WERI-Rb-1 (cell line): ENCODE measurements at regions not wholly inside any gene's neighbourhood (a gene's known extent, or its start where the extent isn't known, plus 50 kb on each side); places are given as distances from the start of the nearest gene placed in this dataset.

Experiments
- DNase-seq: peaks from one replicate; pipeline ENCODE4 v3.0.0-alpha.2; 2020
- H3K27ac ChIP-seq: fragments of 250-450 bp; sonication (Bioruptor Pico); 2 replicates; pipeline ENCODE4 v1.5.1; 2020; ENCODE audit warnings: mild to moderate bottlenecking, moderate library complexity
- H3K27me3 ChIP-seq: fragments of 250-450 bp; sonication (Bioruptor Pico); 2 replicates; pipeline ENCODE4 v1.5.1; 2021; ENCODE audit warnings: mild to moderate bottlenecking, low read depth, moderate library complexity; ENCODE audit not compliant: insufficient read depth, severe bottlenecking
- H3K36me3 ChIP-seq: fragments of 250-450 bp; sonication (Bioruptor Pico); 2 replicates; pipeline ENCODE4 v1.5.1; 2020; ENCODE audit warnings: mild to moderate bottlenecking, moderate library complexity
- H3K4me3 ChIP-seq: 2 replicates; pipeline ENCODE4 v1.5.1; 2011; ENCODE audit warnings: low read depth, mild to moderate bottlenecking, control low read depth, low read length
- H3K9me3 ChIP-seq: fragments of 250-450 bp; sonication (Bioruptor Pico); 2 replicates; pipeline ENCODE4 v1.5.1; 2021; ENCODE audit warnings: mild to moderate bottlenecking, moderate library complexity; ENCODE audit not compliant: severe bottlenecking
- TF ChIP-seq, protein P1 (sequence below): IDR thresholded peaks from 2 replicates; pipeline ENCODE4 v1.5.1; 2011; ENCODE audit warnings: low read depth, mild to moderate bottlenecking, control low read depth, inconsistent platforms, low read length

DNA sequence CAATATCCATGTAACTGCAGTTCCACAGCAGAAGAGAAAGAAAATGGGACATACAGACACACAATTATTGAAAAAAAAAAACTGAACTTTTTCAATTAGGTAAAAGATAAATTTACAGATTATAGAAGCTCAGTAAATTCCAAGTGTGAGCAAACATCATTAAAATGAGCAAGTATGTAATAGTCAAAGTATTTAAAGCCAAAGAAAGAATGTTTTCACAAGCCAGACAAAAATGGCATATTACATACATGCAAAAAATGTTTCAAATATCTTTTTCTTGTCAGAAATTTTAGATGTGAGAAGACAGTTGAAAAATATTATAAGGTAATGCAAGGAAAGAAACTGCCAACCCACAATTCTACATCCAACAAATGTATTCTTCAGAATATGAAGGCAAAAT is 150.2 kb upstream of the AKR1E2 start:
- TF ChIP-seq, protein P1, sequence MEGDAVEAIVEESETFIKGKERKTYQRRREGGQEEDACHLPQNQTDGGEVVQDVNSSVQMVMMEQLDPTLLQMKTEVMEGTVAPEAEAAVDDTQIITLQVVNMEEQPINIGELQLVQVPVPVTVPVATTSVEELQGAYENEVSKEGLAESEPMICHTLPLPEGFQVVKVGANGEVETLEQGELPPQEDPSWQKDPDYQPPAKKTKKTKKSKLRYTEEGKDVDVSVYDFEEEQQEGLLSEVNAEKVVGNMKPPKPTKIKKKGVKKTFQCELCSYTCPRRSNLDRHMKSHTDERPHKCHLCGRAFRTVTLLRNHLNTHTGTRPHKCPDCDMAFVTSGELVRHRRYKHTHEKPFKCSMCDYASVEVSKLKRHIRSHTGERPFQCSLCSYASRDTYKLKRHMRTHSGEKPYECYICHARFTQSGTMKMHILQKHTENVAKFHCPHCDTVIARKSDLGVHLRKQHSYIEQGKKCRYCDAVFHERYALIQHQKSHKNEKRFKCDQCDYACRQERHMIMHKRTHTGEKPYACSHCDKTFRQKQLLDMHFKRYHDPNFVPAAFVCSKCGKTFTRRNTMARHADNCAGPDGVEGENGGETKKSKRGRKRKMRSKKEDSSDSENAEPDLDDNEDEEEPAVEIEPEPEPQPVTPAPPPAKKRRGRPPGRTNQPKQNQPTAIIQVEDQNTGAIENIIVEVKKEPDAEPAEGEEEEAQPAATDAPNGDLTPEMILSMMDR: no peak
- no peaks in the 10 kb centered on the region for H3K27me3 ChIP-seq
- no peak for DNase-seq
- no peaks in the 10 kb centered on the region for H3K9me3 ChIP-seq
- no peak overlapping the region for H3K4me3 ChIP-seq
- H3K27ac ChIP-seq: no peak overlapping the region
- H3K36me3 ChIP-seq: no peaks in the 10 kb centered on the region

DNA sequence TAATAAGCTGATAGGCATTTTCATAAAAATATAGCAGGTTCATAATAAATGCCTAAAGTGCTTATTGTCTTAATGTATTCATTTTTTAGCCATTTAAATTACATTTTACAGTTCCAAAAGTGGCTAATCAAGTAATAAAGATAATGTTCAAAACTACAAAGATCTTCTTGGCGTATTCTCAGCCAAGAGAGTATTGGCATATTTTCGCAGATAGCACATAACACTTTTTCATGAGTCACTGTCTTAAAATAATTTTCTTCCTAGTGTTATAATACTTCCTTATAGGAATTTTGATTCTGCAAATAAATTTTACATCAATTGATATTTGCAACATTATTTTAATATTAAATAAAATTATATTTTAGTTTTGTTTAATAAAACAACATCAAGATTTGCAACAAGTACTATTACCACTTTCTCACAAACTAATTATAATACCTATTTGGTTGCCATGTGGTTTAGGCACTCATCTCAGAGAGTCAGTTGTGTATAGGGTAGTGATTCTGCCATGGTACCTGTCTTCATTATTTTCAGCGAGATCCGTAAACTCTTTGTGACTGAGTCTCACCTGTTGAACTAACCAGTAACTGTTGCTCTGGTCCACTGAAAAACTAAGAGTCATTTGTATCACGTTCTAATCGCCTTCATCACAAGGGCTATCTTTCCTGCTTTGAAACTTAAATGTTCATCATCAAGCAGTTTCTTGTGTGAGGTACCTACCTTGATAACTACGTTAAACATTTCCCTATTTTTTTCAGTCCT is 152.5 kb upstream of the AKR1E2 start:
- Histone ChIP-seq H3K9me3 (no peaks in the 10 kb centered on the region), H3K27ac (no peak overlapping the region), H3K4me3 (no peak overlapping the region), H3K36me3 (no peaks in the 10 kb centered on the region), H3K27me3 (no peaks in the 10 kb centered on the region)
- DNase-seq: no peak
- TF ChIP-seq, protein P1: no peak

DNA sequence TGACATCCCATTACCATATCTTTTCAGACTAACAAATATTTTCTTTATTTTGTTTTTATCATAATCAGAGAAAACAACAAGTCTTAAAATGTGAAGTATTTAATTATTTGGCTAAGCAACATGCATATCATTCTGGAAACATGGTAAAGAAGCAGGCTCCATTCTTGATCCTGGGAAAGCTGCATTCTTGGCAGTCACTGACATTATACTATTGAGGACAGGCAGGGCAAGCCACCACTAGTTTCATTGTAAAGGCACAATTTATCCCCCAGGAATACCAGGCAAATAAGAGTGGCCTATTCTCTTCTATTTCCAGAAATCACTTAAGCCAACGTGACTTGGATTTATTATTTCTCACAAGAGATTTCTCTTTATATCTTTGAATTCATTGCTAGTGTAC is 153.8 kb upstream of the AKR1E2 start:
- TF ChIP-seq, protein P1: no peak
- no peak overlapping the region for H3K4me3 ChIP-seq
- DNase-seq: no peak
- H3K36me3 ChIP-seq: no peaks in the 10 kb centered on the region
- no peaks in the 10 kb centered on the region for H3K9me3 ChIP-seq
- no peak overlapping the region for H3K27ac ChIP-seq
- H3K27me3 ChIP-seq: no peaks in the 10 kb centered on the region

DNA sequence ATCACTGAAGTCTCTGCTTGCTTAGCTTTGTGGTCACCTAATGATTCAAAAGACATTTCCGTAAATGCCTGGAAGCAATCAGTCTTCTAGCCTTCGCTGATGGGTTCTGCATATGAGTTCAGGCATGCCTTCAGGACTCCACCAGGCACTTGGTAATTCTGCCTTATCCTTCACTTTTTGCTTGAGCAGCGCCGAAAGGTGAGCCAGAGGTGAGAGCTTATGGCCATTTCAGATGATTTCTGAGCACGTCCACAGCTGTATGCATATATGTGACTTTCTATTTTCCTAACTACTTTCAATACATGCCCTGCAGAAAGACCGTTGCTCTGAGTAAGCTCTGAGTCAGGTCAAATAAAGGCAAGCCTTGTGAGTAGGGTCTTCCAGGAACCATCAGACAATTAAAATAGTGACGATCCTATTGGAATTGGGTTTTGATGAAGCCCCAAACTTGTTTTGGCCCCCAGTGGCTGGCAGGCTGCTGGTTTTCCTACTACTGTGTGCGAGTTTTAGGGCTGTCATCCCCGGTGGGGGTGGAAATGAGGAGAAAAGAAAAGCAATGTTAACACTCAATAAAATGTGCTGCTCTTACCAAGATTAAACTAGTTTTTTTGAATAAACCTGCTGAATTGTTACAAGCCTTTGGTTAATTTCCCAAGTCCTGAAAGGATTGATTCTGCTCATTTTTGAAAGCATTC is 154.4 kb upstream of the AKR1E2 start:
- no peak for DNase-seq
- Histone ChIP-seq H3K27ac (no peak overlapping the region), H3K27me3 (no peaks in the 10 kb centered on the region), H3K36me3 (no peaks in the 10 kb centered on the region), H3K4me3 (no peak overlapping the region), H3K9me3 (no peaks in the 10 kb centered on the region)
- TF ChIP-seq, protein P1: no peak

DNA sequence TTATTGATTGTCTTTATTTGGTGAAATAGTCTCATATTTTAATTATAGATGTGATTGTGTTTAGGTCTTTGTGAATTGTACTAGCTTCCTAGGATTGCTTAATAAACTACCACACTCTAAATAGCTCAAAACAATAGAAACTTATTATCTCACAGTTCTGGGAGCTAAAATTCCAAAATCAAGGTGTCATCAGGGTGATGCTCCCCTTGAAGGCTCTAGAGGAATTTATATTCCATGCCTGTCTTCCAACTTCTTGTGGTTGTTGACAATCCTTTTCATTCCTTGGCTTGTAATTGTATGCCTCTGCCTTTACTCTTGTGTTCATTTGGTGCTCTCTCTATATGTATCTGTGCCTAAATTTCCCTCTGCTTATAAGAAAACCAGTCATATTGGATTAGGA is 155.3 kb upstream of the AKR1E2 start:
- no peak overlapping the region for H3K27ac ChIP-seq
- H3K4me3 ChIP-seq: no peak overlapping the region
- no peak for DNase-seq

More for the DNA sequence above, 155.3 kb upstream of the AKR1E2 start:
- TF ChIP-seq, protein P1: no peak
- Histone ChIP-seq H3K27me3 (no peaks in the 10 kb centered on the region), H3K36me3 (no peaks in the 10 kb centered on the region), H3K9me3 (no peaks in the 10 kb centered on the region)
